Activated CD8-positive, alpha-beta memory T cell treated with anti-CD3 and anti-CD28 coated beads, Interleukin-2, amount 10 ng/mL, durations not matched to agents 7 days and 5 days (primary cell): ENCODE measurements at regions not wholly inside any gene's neighbourhood (a gene's known extent, or its start where the extent isn't known, plus 50 kb on each side); places are given as distances from the start of the nearest gene placed in this dataset.

Experiments
- ATAC-seq: fragments of 150-1000 bp; cut with Tn5 transposase; one replicate; pipeline ENCODE4 v1.10.0; 2021; ENCODE audit warnings: moderate library complexity
- CTCF ChIA-PET: fragments of 350-600 bp; sonication (Branson Sonifier 250); formaldehyde crosslinking; loops from one replicate; lab custom pipeline; 2021; ENCODE audit warnings: antibody characterized with exemption; lab: Charles Lee
- DNase-seq: peaks from one replicate; pipeline ENCODE4 v3.0.0-alpha.2; 2020
- H3K27ac Mint-ChIP-seq: one replicate; pipeline ENCODE4 v1.8.0; 2021; ENCODE audit warnings: mild to moderate bottlenecking, mixed read lengths
- H3K27me3 Mint-ChIP-seq: one replicate; pipeline ENCODE4 v1.8.0; 2021; ENCODE audit warnings: mixed read lengths
- H3K36me3 Mint-ChIP-seq: one replicate; pipeline ENCODE4 v1.8.0; 2021; ENCODE audit warnings: mild to moderate bottlenecking, mixed read lengths
- H3K4me1 Mint-ChIP-seq: one replicate; pipeline ENCODE4 v1.8.0; 2021; ENCODE audit warnings: mixed read lengths
- H3K4me3 Mint-ChIP-seq: one replicate; pipeline ENCODE4 v1.8.0; 2021; ENCODE audit warnings: mild to moderate bottlenecking, moderate library complexity, mixed read lengths
- H3K9me3 Mint-ChIP-seq: one replicate; pipeline ENCODE4 v1.8.0; 2022; ENCODE audit warnings: low read depth, mixed read lengths

DNA sequence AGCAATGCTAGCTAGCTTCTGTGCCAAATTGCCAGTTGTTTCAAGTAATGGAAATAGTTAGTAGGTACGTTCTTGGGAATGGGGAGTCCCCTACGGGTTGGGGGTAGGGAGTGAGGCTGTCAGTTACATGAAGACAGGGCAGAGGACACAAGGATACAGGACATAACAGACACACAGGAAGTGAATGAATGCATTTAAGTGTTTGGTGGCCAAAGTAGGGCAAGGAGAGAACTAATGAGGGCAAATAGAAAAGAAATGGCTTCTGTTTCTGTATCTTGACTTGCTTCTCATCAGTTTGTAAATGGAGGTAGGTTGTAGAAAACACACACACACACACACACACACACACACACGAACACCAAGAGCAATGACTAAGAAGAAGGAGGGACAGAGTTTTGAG is 142.2 kb downstream of the S1PR1 start:
- DNase-seq = no peak
- peaks cover 1% of the 10 kb centered on the region for H3K9me3 Mint-ChIP-seq
- CTCF ChIA-PET = interaction anchor here (1.6 kb wide), 1 partner anchor 70 kb away, joined by 5 read pairs; no protein-coding TSS in a partner anchor
- H3K27me3 Mint-ChIP-seq = peaks cover 8% of the 10 kb centered on the region
- ATAC-seq = no peak
- peaks cover 2% of the 10 kb centered on the region for H3K36me3 Mint-ChIP-seq
- H3K27ac Mint-ChIP-seq = no peak overlapping the region
- no peak overlapping the region for H3K4me3 Mint-ChIP-seq
- peaks cover 19% of the 10 kb centered on the region for H3K4me1 Mint-ChIP-seq

- Mint-ChIP-seq H3K27me3 (peaks cover 10% of the 10 kb centered on the region), H3K4me3 (no peak overlapping the region), H3K27ac (peak overlapping the region; percentile 25), H3K9me3 (peaks cover 1% of the 10 kb centered on the region), H3K36me3 (peaks cover 2% of the 10 kb centered on the region), H3K4me1 (peaks cover 19% of the 10 kb centered on the region)
- CTCF ChIA-PET = interaction anchor here (1.6 kb wide), 1 partner anchor 71 kb away, joined by 5 read pairs; no protein-coding TSS in a partner anchor
- ATAC-seq (peak; percentile 92), DNase-seq (no peak)
Measured at GRCh38 chr1:101379950-101380349, 143.1 kb downstream of the S1PR1 start.

- CTCF ChIA-PET = no interaction called here
- no peak for ATAC-seq
Measured at GRCh38 chr1:101382135-101382534, 145.3 kb downstream of the S1PR1 start.

DNA sequence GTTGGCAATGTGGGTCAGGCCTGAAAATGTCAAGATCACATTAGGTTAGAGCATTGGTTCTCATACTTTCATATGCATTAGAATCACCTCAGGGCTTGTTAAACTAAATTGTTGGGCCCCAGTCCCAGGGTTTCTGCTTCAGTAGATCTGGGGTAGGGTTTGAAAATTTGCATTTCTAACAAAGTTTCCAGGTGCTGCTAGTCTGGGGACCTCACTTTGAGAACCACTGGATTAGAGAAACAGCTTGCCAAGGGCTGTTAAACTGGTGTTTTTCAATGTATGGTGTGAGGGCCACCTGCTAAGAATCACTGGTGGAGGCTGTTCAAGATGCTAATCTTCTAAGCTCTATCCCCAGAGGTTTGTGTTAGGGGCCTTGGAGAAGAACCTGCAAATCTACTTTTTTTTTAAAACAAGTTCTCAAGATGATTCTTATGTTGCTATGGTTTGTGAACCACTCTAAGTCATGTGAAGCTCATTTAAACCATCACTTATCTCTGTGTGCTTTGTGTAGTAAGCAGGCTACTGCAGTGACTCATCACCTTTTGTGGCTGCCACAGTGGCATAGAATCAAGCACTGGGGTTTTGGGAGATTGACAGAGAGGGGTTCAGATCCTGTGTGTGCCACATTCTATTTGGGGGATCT is 152.2 kb downstream of the S1PR1 start:
- Mint-ChIP-seq H3K4me3 (no peak overlapping the region), H3K4me1 (peaks cover 20% of the 10 kb centered on the region), H3K27me3 (peaks cover 6% of the 10 kb centered on the region), H3K27ac (no peak overlapping the region), H3K9me3 (peaks cover 3% of the 10 kb centered on the region), H3K36me3 (peaks cover 3% of the 10 kb centered on the region)
- CTCF ChIA-PET = interaction anchor here (0.9 to 1.4 kb wide), 2 partner anchors 32 to 49 kb away, joined by 3 to 4 read pairs; no protein-coding TSS in a partner anchor
- ATAC-seq = peak; percentile 97
- peak; percentile 79 for DNase-seq

More at GRCh38 chr1:101382135-101382534, 145.3 kb downstream of the S1PR1 start:
- Mint-ChIP-seq H3K4me3 (no peak overlapping the region), H3K4me1 (peaks cover 19% of the 10 kb centered on the region), H3K27me3 (peaks cover 6% of the 10 kb centered on the region), H3K9me3 (peaks cover 1% of the 10 kb centered on the region), H3K36me3 (no peaks in the 10 kb centered on the region), H3K27ac (no peak overlapping the region)
- no peak for DNase-seq

DNA sequence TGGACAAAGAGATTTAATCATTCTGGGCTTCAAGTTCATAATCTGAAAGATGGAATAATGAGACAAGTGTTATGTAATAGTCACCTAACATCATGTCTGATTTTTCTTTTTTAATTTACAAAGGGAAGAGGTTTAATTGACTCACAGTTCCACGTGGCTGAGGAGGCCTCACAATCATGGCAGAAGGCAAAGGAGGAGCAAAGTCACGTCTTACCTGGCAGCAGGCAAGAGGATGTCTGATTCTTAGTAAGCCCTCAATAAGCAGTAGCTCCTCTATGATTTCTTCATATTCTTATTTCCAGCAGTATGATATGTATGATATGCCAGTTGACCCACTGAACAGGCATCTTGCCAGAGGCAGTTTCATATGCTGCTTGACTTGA is 152.7 kb downstream of the S1PR1 start:
- CTCF ChIA-PET = interaction anchor here (1.4 kb wide), 1 partner anchor 32 kb away, joined by 4 read pairs; no protein-coding TSS in a partner anchor
- no peak for DNase-seq
- Mint-ChIP-seq H3K9me3 (peaks cover 3% of the 10 kb centered on the region), H3K27me3 (peaks cover 6% of the 10 kb centered on the region), H3K4me3 (no peak overlapping the region), H3K36me3 (peaks cover 3% of the 10 kb centered on the region), H3K4me1 (peaks cover 20% of the 10 kb centered on the region), H3K27ac (no peak overlapping the region)
- peak; percentile 28 for ATAC-seq

GRCh38 chr1:101392552-101392951 is 155.7 kb downstream of the S1PR1 start:
- peaks cover 20% of the 10 kb centered on the region for H3K4me1 Mint-ChIP-seq
- ATAC-seq (no peak), DNase-seq (no peak)
- no peak overlapping the region for H3K4me3 Mint-ChIP-seq
- peaks cover 3% of the 10 kb centered on the region for H3K9me3 Mint-ChIP-seq
- H3K27ac Mint-ChIP-seq = no peak overlapping the region
- H3K27me3 Mint-ChIP-seq = peaks cover 17% of the 10 kb centered on the region
- CTCF ChIA-PET = no interaction called here
- peaks cover 3% of the 10 kb centered on the region for H3K36me3 Mint-ChIP-seq

DNA sequence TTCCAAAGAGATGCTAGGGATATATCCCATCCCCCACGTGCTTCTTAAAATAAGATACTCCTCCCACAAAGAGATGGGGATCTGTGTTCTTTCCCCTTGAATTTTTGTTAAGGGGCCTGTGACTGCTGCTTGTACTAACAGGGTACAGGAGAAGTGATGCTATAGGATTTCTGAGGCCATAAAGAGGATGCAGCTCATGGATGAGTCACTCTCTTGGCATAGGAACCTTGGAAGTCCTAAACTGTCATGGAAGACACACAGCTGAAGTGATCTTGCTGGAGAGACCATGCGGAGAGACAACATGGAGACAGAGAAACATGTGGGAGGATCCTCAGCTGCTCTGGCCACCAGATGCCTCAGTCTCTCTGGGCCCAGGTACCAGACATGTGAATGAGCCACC is 157.2 kb downstream of the S1PR1 start:
- no peak for DNase-seq
- CTCF ChIA-PET = no interaction called here
- Mint-ChIP-seq H3K4me1 (peaks cover 10% of the 10 kb centered on the region), H3K9me3 (no peaks in the 10 kb centered on the region), H3K27ac (no peak overlapping the region), H3K4me3 (no peak overlapping the region), H3K36me3 (no peaks in the 10 kb centered on the region), H3K27me3 (peaks cover 22% of the 10 kb centered on the region)
- ATAC-seq = no peak

GRCh38 chr1:101399222-101399621 is 162.4 kb downstream of the S1PR1 start:
- H3K9me3 Mint-ChIP-seq = no peaks in the 10 kb centered on the region
- H3K27me3 Mint-ChIP-seq = peaks cover 37% of the 10 kb centered on the region
- CTCF ChIA-PET = no interaction called here
- no peak for ATAC-seq
- H3K27ac Mint-ChIP-seq = no peak overlapping the region
- DNase-seq = no peak
- no peak overlapping the region for H3K4me3 Mint-ChIP-seq
- H3K36me3 Mint-ChIP-seq = no peaks in the 10 kb centered on the region
- H3K4me1 Mint-ChIP-seq = no peaks in the 10 kb centered on the region

- no peak overlapping the region for H3K27ac Mint-ChIP-seq
- H3K27me3 Mint-ChIP-seq = peaks cover 39% of the 10 kb centered on the region
- no peaks in the 10 kb centered on the region for H3K9me3 Mint-ChIP-seq
- DNase-seq (no peak), ATAC-seq (no peak)
- no peak overlapping the region for H3K4me3 Mint-ChIP-seq
- H3K4me1 Mint-ChIP-seq = peaks cover 7% of the 10 kb centered on the region
- no peaks in the 10 kb centered on the region for H3K36me3 Mint-ChIP-seq
- CTCF ChIA-PET = no interaction called here
Measured at GRCh38 chr1:101406271-101406670, 169.5 kb downstream of the S1PR1 start.

DNA sequence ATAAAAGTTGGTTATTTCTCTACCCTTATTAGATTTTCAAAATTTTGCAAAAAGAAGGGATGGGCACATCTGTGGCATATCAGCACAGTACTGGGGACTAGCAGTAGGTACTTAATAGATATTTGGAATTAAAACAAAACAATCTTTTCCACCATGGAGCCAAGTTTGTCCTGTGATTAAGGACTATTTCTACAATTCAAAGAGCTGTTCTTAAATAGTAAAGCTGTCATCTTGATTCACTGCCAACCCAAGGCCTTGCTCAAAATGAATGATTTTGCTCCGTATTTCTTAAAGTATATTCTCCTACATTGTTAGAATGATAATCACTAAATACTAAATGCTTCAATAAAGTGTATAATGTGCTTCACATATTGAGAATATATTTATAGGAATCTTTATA is 169.9 kb downstream of the S1PR1 start:
- CTCF ChIA-PET = no interaction called here
- Mint-ChIP-seq H3K4me1 (peaks cover 7% of the 10 kb centered on the region), H3K27ac (no peak overlapping the region), H3K9me3 (no peaks in the 10 kb centered on the region), H3K4me3 (no peak overlapping the region), H3K27me3 (peaks cover 43% of the 10 kb centered on the region), H3K36me3 (no peaks in the 10 kb centered on the region)
- DNase-seq (no peak), ATAC-seq (no peak)

GRCh38 chr1:101407505-101408211 is 170.8 kb downstream of the S1PR1 start:
- Mint-ChIP-seq H3K4me1 (peaks cover 7% of the 10 kb centered on the region), H3K27ac (no peak overlapping the region), H3K4me3 (no peak overlapping the region), H3K9me3 (no peaks in the 10 kb centered on the region), H3K36me3 (no peaks in the 10 kb centered on the region), H3K27me3 (peaks cover 49% of the 10 kb centered on the region)
- CTCF ChIA-PET = interaction anchor here (1.0 kb wide), 1 partner anchor 98 kb away, joined by 4 read pairs; no protein-coding TSS in a partner anchor
- DNase-seq (no peak), ATAC-seq (no peak)

DNA sequence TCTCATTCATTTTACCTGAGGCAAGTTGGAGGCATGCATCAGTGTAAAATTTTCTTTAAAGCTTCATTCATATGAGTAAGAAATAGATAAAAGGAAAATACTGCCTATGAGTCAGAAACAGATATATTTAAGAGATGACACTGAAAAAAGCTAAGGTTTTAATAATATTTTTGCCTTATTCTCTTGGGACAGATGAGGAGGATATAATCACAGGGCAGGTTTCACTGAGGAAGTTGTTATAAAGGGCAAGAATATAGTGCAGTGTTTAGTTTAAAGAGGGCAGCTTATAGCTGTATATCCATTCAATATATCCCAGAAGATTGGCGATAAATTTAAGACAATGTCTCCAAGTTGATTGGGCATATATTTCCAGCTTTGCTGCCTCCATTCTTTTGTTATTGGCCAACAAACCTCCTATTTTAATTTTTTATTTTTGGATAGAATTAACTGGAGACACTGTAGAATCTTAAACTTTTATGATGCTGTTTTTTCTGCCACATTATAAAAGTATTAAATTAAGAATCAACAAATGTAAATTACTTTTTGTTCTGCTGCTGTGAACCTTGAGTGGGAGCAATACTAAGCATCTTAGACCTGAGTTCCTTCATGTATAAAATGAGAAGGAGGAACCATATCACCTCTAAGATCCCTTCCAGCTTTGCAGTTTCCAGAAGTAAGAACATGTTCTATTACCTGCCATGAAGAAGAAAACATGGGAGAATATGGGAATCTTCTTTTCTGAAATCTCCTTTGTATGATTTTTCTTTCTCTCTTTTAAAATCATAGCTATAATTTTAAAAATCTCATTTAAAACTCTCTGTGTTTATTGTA is 171.6 kb downstream of the S1PR1 start:
- Mint-ChIP-seq H3K27me3 (peaks cover 56% of the 10 kb centered on the region), H3K9me3 (no peaks in the 10 kb centered on the region), H3K27ac (no peak overlapping the region), H3K4me1 (peaks cover 7% of the 10 kb centered on the region), H3K4me3 (no peak overlapping the region), H3K36me3 (no peaks in the 10 kb centered on the region)
- DNase-seq (no peak), ATAC-seq (no peak)
- CTCF ChIA-PET = interaction anchor here (1.0 kb wide), 1 partner anchor 99 kb away, joined by 4 read pairs; no protein-coding TSS in a partner anchor

- CTCF ChIA-PET = no interaction called here
Measured at GRCh38 chr1:101409102-101409501, 172.3 kb downstream of the S1PR1 start.

More at GRCh38 chr1:101409102-101409501, 172.3 kb downstream of the S1PR1 start:
- H3K27ac Mint-ChIP-seq = no peak overlapping the region
- H3K36me3 Mint-ChIP-seq = no peaks in the 10 kb centered on the region
- ATAC-seq (no peak), DNase-seq (no peak)
- H3K27me3 Mint-ChIP-seq = peaks cover 57% of the 10 kb centered on the region
- H3K4me1 Mint-ChIP-seq = peaks cover 7% of the 10 kb centered on the region
- H3K9me3 Mint-ChIP-seq = no peaks in the 10 kb centered on the region
- H3K4me3 Mint-ChIP-seq = no peak overlapping the region
